Stimulated activated CD8-positive, alpha-beta memory T cell treated with anti-CD3 and anti-CD28 coated beads, Interleukin-7, amount 100 ng/mL, for 24 hours (primary cell): ENCODE measurements at regions not wholly inside any gene's neighbourhood (a gene's known extent, or its start where the extent isn't known, plus 50 kb on each side); places are given as distances from the start of the nearest gene placed in this dataset.

ENCODE experiments used
- DNase-seq: peaks from one replicate; pipeline ENCODE4 v3.0.0-alpha.2; 2020; ENCODE audit warnings: low read depth

GRCh38 chr20:42020316-42020715 is 402.1 kb upstream of the CHD6 start:
- DNase-seq, result no peak

DNA sequence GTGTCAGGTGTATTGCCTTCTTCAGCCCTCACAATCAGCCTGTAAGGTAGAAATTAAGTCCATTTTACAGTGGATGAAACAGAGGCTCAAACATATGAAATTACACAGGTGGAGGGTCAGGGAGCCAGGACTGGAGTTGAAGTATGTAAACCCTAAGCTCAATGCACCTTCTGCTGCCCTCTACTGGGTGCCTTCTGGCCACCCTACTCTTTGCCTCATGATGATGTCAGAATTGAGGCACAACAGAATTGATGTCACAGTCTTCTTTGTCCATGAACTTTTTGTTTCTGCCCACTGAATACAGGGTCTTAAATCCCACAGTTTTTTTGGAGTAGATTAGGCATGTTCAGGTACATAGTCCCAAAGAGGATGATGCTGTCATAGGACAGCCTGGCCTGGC is 400.8 kb upstream of the CHD6 start:
- DNase-seq, result no peak

DNA sequence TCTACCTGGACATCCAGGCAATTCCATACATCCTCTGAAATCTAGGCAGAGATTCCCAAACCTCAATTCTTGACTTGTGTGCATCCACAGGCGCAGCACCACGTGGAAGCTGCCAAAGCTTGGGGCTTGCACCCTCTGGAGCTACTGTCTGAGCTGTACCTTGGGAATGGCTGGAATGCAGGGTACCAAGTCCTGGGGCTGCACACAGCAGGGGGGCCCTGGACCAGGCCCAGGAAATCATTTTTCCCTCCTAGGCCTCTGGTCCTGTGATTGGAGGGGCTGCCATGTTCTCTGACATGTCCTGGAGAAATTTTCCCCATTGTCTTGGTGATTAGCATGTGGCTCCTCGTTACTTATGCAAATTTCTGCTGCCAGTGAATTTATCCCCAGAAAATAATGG is 391.9 kb upstream of the CHD6 start:
- no peak for DNase-seq

DNA sequence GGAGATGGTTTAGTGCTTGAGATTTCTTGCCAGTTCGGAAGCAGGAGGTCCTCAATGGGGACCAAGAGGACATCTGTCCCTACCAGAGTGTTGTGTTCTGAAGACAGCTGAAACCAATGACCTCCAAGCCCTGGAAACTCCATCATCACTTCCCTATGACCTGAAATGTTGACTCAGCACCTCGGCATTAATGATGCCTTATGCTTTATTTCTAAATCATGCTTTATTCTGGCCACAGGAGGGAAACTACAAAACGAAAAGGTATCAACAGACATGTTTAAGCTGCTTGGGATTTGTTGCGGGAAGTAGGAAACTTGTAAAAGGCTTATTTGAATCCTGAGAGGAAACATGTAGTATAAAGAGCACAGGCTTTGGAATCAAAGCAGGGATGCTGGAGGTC is 389.1 kb upstream of the CHD6 start:
- DNase-seq, result no peak

DNA sequence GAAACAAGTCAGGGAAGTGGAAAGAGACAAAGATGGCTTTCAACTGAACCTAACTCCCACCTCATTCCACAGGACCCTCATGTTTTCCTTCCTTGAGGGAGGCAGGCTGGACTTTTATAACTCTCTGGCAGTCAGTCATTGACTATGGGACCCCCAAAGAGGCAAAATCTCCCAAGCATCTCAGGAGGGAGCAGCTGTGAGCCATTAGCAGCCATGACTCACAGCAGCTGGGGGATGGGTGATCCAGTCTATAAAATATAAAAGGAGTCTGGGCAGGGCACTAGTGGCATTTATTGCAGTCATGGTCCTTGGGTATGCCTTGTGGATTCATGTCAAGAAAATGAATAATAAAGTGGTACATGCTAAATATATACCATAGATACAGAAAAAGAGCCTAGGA is 387.0 kb upstream of the CHD6 start:
- DNase-seq, result no peak

DNA sequence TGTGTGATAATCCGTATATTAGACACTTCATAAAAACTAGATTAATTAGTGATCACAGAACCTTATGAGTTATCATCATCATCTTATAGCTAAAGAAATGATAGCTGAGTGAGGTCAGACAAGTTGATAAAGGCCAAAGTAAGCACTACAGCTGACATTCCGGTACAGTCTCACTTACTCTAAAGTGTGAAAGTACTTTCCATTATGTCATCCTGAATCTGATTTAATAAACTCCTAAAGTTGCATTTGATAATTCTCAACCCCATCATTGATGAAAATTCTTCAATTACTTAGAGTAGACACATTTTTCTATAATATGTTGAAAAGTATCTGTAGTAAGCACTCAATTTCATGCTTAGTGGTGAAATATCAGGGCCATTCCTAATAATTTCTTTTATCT is 385.2 kb upstream of the CHD6 start:
- DNase-seq, result no peak

- DNase-seq, result no peak
Observed at GRCh38 chr20:41998539-41999341, 380.6 kb upstream of the CHD6 start.

DNA sequence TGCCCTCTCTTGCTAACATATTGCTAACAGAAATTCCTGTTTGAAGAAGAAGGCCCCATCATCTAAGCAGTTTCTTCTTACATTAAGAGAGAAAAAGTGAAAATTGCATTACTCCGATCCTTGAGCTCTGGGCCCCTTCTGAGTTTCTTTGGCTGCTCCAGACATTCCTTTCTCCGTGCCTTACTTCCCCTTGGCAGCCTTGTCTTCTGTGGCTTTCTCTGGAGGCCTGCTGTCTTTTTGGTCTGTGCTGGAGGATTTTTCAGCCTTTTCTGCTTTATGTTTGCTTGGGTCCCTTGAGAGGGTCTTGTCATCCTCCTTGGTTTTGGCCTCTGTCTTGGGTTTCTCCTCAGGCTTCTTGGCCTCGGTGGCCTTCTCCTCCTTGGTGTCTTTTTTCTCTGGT is 378.8 kb upstream of the CHD6 start:
- DNase-seq, result no peak

DNA sequence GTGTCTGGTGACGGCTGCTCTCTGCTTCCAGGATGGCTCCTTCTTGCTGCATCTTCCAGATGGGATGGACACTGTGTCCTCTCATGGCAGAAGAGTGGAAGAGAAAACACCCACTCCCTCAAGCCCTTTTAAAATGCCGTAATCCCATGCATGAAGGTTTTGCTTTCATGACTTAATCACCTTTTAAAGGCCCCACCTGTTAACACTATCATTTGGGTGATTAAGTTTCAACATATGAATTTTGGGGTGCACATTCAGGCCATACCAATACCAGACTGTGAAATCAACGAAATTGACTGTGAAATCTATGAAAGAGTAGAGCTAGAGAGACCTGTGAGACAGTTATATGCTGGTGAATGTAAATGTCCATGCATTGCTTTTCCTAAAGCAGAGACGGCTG is 374.3 kb upstream of the CHD6 start:
- no peak for DNase-seq

- DNase-seq, result no peak
Observed at GRCh38 chr20:41991412-41991811, 373.2 kb upstream of the CHD6 start.

DNA sequence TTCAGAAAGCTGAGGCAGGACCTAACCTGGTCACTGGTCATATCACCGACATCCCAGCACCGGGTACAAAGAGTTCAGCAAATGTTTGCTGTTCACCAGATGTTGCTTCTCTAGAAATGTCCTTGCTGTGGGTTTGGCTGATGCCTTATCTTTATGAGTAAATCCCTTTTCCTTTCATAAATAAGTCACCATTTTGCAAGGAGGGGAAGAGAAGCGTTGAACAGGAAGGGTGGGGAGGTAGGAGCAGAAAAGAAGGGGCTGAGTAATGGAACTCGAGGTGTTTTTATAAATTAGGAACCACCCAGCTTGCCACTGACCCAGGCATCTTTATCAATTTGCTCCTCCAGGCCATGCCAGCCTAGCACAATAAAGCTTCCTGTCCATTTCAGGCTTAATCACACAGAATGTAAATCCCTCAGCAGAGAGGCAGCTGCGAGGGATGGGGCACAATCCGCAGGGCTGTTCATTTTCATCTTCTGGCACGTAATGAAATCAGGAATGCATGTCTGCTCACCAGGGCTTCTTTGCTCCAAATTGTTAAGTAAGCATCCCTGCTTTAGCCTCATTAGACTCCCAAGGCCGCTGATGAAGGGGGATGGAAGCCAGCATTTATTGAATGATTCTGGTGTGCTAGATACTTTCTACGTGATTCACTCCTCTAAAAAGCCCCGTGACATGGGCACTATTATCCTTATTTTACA is 371.9 kb upstream of the CHD6 start:
- DNase-seq, result no peak

DNA sequence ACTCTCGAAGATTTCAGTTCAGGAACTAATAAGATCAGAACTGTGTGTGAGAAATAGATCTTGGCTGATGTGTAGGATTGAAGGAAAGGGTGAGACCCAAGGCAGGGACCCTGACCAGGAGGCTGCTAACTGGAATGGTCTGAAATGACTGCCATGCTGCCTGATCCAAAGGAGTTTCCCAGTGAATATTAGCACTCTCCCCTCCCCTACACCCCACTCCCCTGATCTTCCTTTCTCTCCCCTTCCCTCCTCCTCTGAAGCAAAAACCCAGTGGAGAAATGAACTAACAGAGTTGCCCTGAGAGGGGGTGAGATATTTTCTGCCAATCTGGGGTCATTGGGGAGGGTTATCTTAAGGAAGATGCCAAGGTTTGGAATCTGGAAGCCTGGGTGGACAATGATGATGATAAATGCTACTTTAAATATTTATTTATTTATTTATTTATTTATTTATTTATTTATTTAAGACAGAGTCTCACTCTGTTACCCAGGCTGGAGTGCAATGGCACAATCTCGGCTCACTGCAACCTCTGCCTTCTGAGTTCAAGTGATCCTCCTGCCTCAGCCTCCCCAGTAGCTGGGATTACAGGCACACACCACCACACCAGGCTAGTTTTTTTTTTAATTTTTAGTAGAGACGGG is 371.0 kb upstream of the CHD6 start:
- DNase-seq, result no peak

DNA sequence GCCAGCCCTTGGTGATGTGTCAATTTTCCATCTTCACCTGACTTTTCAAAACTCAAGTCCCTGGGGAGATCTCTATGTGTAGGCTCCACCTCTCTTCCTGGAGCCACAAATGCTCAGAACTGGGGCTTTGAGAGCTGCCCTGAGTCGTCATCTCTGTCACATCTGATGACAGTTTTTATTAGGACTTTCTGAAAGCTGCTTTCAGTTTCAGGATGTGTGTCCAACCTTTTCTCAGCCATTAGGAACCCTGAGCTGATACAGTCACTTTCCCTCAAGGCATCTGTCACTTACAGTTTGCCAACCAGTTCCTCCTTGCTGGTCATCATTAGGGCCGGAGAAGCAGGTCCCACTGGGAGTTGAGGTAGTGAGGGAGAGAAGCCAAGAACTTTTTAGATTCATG is 365.9 kb upstream of the CHD6 start:
- DNase-seq, result no peak

- no peak for DNase-seq
Observed at GRCh38 chr20:41983159-41983558, 365.0 kb upstream of the CHD6 start.

GRCh38 chr20:41981746-41982145 is 363.6 kb upstream of the CHD6 start:
- no peak for DNase-seq

DNA sequence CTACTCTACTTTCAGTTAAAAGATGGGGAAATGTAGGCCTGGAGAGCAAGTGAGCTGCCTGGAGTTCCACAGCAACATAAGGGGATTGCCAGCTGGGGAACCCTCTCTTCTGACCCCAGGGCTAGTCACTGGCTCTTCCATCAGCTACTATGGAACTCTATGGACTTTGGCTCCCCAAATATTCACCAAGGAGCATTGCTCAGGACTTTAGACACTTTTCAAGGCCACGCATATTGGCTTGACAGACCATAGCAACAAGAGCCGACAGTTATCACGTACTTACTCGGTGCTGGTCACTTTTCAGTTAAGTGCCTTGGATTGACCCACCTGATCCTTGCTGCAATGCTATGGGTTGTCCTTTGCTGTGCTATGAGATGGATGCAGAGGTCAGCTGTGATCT is 360.7 kb upstream of the CHD6 start:
- no peak for DNase-seq

DNA sequence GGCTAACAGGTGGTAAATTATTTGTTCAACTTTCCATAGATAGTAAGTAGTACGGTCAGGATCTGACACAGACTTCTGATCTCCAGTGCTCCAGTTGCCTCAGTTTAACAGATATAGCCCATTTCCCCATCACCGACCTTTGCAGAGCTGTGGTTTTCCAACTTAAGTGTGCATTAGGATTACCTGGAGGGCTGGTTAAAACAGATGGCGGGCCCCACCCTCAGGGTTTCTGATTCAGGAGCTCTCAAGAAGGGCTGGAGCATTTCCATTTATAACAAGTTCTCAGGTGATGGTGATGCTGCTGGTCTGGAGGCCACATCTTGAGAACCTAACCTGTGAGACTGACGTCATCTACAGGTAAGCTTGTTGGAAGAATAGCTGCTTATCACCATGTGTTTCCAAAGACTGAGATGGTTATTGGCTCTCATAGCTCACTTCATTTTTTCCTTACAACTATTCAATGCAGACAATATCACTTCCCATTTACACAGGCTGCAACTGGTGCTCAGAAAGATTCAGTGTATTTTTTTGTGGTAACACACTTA is 360.1 kb upstream of the CHD6 start:
- no peak for DNase-seq

GRCh38 chr20:41969656-41970055 is 351.5 kb upstream of the CHD6 start:
- no peak for DNase-seq

DNA sequence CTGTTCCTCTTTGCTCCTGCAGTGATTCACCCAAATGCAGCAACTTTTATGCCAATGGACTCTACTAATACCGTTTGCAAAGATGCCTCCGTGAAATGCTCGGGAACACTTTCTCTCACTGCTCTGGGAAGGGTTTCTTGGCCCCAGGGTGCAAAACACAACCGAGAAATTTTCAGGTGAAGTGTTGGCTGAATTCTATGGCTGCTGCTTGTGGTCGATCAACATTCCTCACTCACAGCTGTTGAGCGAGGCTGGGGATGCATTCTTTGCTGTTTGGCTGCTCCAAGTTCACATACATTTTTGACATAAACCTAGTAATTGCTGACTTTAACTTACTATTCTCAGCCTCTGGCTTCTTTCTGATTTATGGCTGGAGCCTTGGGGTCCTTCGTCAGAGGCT is 342.0 kb upstream of the CHD6 start:
- DNase-seq, result no peak

DNA sequence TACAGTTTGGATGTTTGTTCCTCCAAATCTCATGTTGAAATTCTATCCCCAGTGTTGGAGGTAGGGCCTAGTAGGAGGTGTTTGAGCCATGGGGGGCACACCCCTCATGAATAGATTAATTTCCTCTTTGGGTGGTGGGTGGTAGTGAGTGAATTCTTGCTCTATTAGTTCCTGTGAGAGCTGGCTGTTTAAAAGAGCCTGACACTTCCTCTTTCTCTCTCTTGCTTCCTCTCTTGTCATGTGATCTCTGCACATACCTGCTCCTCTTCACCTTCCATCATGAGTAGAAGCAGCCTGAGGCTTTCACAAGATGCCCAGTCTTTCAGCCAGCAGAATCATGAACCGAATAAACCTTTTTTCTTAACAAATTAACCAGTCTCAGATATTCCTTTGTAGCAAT is 340.2 kb upstream of the CHD6 start:
- no peak for DNase-seq

- DNase-seq, result no peak
Observed at GRCh38 chr20:41956338-41957074, 338.3 kb upstream of the CHD6 start.

- DNase-seq, result no peak
Observed at GRCh38 chr20:41952166-41952565, 334.0 kb upstream of the CHD6 start.
